OCI-LY3 (cell line): ENCODE measurements at regions not wholly inside any gene's neighbourhood (a gene's known extent, or its start where the extent isn't known, plus 50 kb on each side); places are given as distances from the start of the nearest gene placed in this dataset.

Source experiments
- H2AFZ ChIP-seq: fragments of 200-600, 300-600 bp; shearing (Covaris generic); 2 replicates; pipeline ENCODE4 v1.6.0; 2014; ENCODE audit warnings: antibody characterized with exemption, low read depth, low read length
- H3K27ac ChIP-seq: fragments of 200-600, 300-600 bp; sonication (generic); 2 replicates; pipeline ENCODE4 v1.5.1; 2014; ENCODE audit warnings: mild to moderate bottlenecking, low read length, moderate library complexity, mixed read lengths
- H3K27me3 ChIP-seq: fragments of 200-600, 300-600 bp; sonication (generic); 2 replicates; pipeline ENCODE4 v1.6.1; 2014; ENCODE audit warnings: low read depth, low read length, mixed read lengths
- H3K36me3 ChIP-seq: fragments of 200-600, 300-600 bp; sonication (generic); replicated peaks from 2 replicates; pipeline ENCODE3; 2014; ENCODE audit warnings: low read depth, low read length, mixed read lengths
- H3K4me1 ChIP-seq: fragments of 300-600, 200-600 bp; sonication (generic); 2 replicates; pipeline ENCODE4 v1.6.1; 2014; ENCODE audit warnings: low read length, mixed read lengths
- H3K4me2 ChIP-seq: fragments of 200-600, 300-600 bp; sonication (generic); 2 replicates; pipeline ENCODE4 v1.6.1; 2014; ENCODE audit warnings: low read length, mixed read lengths
- H3K4me3 ChIP-seq: fragments of 300-600, 200-600 bp; sonication (generic); 2 replicates; pipeline ENCODE4 v1.5.1; 2014; ENCODE audit warnings: antibody characterized with exemption, mild to moderate bottlenecking, low read length, moderate library complexity
- H3K79me2 ChIP-seq: fragments of 300-600, 200-600 bp; shearing (Covaris generic); 2 replicates; pipeline ENCODE4 v1.6.1; 2014; ENCODE audit warnings: mild to moderate bottlenecking, low read length, mixed read lengths
- H3K9ac ChIP-seq: fragments of 300-600, 200-600 bp; shearing (Covaris generic); 2 replicates; pipeline ENCODE4 v1.6.0; 2014; ENCODE audit warnings: mild to moderate bottlenecking, low read length, moderate library complexity
- H3K9me3 ChIP-seq: fragments of 200-600, 300-600 bp; shearing (Covaris generic); 2 replicates; pipeline ENCODE4 v1.6.1; 2014; ENCODE audit warnings: low read length, mixed read lengths; ENCODE audit not compliant: insufficient read depth
- H4K20me1 ChIP-seq: fragments of 200-600, 300-600 bp; sonication (generic); 2 replicates; pipeline ENCODE4 v1.6.1; 2016; ENCODE audit warnings: low read length, mixed read lengths; ENCODE audit not compliant: insufficient read depth
- CTCF ChIP-seq: fragments of 200-600, 300-600 bp; sonication (generic); IDR thresholded peaks from 2 replicates; pipeline ENCODE4 v1.5.1; 2014; ENCODE audit warnings: antibody characterized with exemption, low read length, low read depth
- EZH2phosphoT487 ChIP-seq: fragments of 200-600 bp; shearing (Covaris generic); IDR thresholded peaks from 2 replicates; pipeline ENCODE4 v1.6.1; 2018; ENCODE audit warnings: antibody characterized with exemption, mixed run types, low read depth

- peaks cover 4% of the 10 kb centered on the region; the same call in 1 of the 2 replicates for H3K4me1 ChIP-seq
- no peaks in the 10 kb centered on the region for H3K79me2 ChIP-seq
- no peaks in the 10 kb centered on the region for H3K36me3 ChIP-seq
- no peak overlapping the region for H3K9ac ChIP-seq
- H2AFZ ChIP-seq, result no peak overlapping the region
- TF ChIP-seq CTCF, result no peak
- H4K20me1 ChIP-seq, result no peaks in the 10 kb centered on the region
- H3K27ac ChIP-seq, result no peak overlapping the region
- H3K9me3 ChIP-seq, result no peaks in the 10 kb centered on the region
- H3K4me2 ChIP-seq, result no peak overlapping the region
- no peak overlapping the region for H3K4me3 ChIP-seq
- H3K27me3 ChIP-seq, result no peaks in the 10 kb centered on the region
Observed at GRCh38 chr4:178554352-178554751, 1112.1 kb upstream of the AGA start.

- Histone ChIP-seq H2AFZ (no peak overlapping the region), H3K4me2 (no peak overlapping the region)
Observed at GRCh38 chr4:178556796-178557195, 1114.6 kb upstream of the AGA start.

GRCh38 chr4:178577933-178578332 is 1135.7 kb upstream of the AGA start:
- H3K9me3 ChIP-seq, result no peaks in the 10 kb centered on the region
- H3K4me1 ChIP-seq, result no peaks in the 10 kb centered on the region
- peak overlapping the region; percentile 34 for H2AFZ ChIP-seq
- peak overlapping the region; percentile 42 for H3K4me2 ChIP-seq
- TF ChIP-seq EZH2phosphoT487, result no peak
- TF ChIP-seq CTCF, result peak; percentile 88
- H3K27ac ChIP-seq, result no peak overlapping the region
- no peaks in the 10 kb centered on the region for H4K20me1 ChIP-seq
- H3K4me3 ChIP-seq, result peak overlapping the region; percentile 54
- H3K36me3 ChIP-seq, result no peaks in the 10 kb centered on the region
- H3K79me2 ChIP-seq, result no peaks in the 10 kb centered on the region
- no peaks in the 10 kb centered on the region for H3K27me3 ChIP-seq
- no peak overlapping the region for H3K9ac ChIP-seq

More at GRCh38 chr4:178556796-178557195, 1114.6 kb upstream of the AGA start:
- Histone ChIP-seq H4K20me1 (no peaks in the 10 kb centered on the region), H3K79me2 (no peaks in the 10 kb centered on the region), H3K4me3 (no peak overlapping the region), H3K36me3 (no peaks in the 10 kb centered on the region), H3K9ac (no peak overlapping the region), H3K4me1 (peaks cover 4% of the 10 kb centered on the region; the same call in 1 of the 2 replicates), H3K27ac (no peak overlapping the region), H3K27me3 (no peaks in the 10 kb centered on the region), H3K9me3 (no peaks in the 10 kb centered on the region)
- TF ChIP-seq EZH2phosphoT487 (no peak), CTCF (no peak)

GRCh38 chr4:178595500-178596138 is 1153.4 kb upstream of the AGA start:
- H3K36me3 ChIP-seq, result peaks cover 9% of the 10 kb centered on the region
- H2AFZ ChIP-seq, result no peak overlapping the region
- no peak overlapping the region for H3K9ac ChIP-seq
- H3K27ac ChIP-seq, result no peak overlapping the region
- H3K9me3 ChIP-seq, result peaks cover 15% of the 10 kb centered on the region
- H3K27me3 ChIP-seq, result no peaks in the 10 kb centered on the region
- H3K4me1 ChIP-seq, result peaks cover 7% of the 10 kb centered on the region
- H3K4me3 ChIP-seq, result no peak overlapping the region
- no peaks in the 10 kb centered on the region for H3K79me2 ChIP-seq
- H3K4me2 ChIP-seq, result no peak overlapping the region
- TF ChIP-seq CTCF, result no peak
- TF ChIP-seq EZH2phosphoT487, result no peak
- no peaks in the 10 kb centered on the region for H4K20me1 ChIP-seq
